GM18907 (cell line): ENCODE measurements at regions not wholly inside any gene's neighbourhood (a gene's known extent, or its start where the extent isn't known, plus 50 kb on each side); places are given as distances from the start of the nearest gene placed in this dataset.
"Not testable (repeated sequence)": the region's sequence is repeated elsewhere in the genome, so short reads cannot be mapped to it uniquely, and the experiment has no call there.

ENCODE experiments used
- ATAC-seq: cut with Tn5 transposase; IDR thresholded peaks from one replicate; pipeline ENCODE4 v1.9.1; 2021; ENCODE audit warnings: mild to moderate bottlenecking, moderate library complexity; ENCODE audit not compliant: unreplicated experiment

DNA sequence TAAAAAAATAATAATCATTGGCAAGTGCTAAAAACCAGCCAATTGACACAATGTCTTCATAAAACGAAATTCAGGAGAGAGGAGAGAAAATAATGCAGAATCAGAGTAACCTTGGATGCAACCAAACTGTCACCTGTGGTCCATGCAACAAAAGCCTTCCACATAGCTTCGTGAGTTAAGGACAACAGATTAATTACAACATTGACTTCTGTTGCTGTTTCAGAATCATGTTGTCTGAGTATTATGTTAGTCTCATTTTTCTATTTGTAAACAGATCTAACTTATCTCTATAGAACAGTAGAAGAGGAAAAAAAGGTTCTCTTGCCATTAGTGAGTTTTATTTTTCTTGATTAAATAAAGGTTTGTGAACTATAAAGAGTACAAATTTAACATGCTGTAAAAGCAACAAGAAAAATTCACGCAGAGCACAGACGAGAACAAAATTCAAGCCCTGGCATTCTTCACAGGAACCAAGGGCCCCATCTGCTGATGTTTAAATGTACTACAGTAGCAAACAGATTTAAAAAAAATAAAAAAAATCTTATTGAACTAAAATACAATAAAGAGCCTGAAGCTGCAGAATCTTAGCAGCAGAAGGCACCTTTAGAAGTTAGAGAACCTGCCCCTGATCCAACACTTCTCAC lies 381.1 kb upstream of the PKN2 start:
- no peak for ATAC-seq

DNA sequence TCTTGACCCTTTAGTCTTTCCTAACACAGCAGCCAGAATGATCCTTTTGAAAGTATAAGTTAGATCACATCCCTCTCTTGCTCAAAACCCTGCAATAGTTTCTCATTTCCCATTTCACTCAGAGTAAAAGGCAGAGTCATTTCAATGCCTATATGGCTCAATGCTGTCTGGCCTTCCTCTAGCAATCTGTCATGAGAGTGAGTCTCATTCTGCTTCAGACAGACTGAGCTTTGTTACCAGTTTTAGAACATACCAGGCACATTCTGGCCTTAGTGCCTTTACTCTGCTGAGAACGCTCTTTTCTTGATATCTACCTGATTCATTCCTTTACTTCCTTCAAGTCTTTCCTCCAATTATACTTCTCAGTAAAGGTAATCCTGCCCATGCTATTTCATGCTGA lies 372.8 kb upstream of the PKN2 start:
- no peak for ATAC-seq

- no peak for ATAC-seq
These were observed 372.2 kb upstream of the PKN2 start for GRCh38 chr1:88311907-88312306.

DNA sequence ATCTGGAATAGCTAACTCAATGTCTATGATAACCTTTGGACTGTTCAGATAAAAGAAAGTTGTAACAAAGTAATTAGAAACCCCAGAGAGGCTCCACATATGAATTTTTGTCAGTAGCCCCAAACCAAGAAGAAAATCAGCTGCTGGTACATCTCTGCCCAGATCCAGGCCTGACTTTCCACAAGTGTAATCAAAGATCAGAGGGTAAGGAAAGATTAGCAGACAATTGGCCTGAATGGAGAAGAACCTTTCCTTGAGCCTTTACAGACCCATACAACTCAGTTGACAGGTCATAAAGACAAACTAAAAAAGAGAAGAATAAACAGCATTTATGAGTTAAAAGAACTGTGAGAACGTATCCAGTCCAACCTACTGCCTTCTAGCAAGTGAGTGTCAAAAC lies 366.7 kb upstream of the PKN2 start:
- ATAC-seq, result no peak

GRCh38 chr1:88318740-88319139 lies 365.3 kb upstream of the PKN2 start:
- no peak for ATAC-seq

GRCh38 chr1:88320291-88320690 lies 363.8 kb upstream of the PKN2 start:
- no peak for ATAC-seq

DNA sequence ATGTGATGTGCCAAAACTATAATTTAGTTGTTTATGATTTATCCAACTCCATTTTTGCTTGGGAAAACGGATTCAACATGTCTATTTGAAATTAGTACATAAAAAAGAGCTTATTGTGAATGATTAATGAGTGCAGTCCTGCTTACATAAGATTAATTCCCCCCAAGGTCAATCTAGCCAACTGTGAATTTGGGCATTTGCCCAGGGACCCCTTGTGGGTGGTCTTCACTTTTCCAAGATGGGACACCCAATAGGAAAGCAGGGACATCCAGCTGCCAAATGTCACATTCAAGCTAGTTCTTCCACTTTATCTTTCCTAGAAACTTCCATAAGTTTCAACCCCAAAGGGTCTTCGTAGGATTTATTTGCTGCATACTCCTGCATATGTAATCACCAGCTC lies 362.4 kb upstream of the PKN2 start:
- ATAC-seq, result no peak

DNA sequence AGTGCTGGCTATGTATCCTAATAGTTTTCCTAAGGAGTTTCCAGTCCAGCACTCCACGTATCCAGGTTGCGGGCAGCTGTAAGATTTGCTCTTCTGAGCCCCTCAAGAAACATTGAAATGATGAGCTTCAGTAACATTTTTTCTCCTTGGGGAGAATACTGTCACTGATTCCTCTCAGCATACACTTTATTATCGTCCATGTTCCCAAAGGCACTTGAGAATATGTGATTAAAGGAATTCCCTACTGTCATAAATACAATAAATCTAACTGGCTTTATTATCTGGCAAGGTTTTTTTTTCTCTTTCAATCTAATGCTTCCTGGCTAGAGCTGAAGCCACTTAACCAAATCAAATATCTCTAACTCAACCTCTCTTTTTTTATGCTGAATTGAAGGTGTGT lies 359.2 kb upstream of the PKN2 start:
- no peak for ATAC-seq

GRCh38 chr1:88327391-88328267 lies 356.4 kb upstream of the PKN2 start:
- no peak for ATAC-seq

DNA sequence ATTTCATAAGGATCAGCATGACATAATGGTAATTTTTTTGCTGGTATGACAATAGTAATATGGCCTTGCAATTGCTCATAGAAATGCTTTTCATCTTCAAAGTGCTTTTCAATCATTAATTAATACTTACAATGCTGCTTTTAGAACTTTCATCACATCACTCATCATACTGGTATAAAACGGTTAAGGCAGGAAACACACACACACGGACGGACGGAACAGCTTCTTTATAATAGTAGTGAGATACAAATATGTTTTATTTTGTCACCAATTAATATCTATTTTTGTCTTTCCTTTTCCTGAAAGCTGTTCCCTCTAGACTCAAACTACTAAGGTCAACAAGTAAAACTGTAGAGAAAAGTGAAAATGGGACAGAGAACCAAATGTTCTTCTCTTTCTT lies 353.9 kb upstream of the PKN2 start:
- ATAC-seq, result no peak

DNA sequence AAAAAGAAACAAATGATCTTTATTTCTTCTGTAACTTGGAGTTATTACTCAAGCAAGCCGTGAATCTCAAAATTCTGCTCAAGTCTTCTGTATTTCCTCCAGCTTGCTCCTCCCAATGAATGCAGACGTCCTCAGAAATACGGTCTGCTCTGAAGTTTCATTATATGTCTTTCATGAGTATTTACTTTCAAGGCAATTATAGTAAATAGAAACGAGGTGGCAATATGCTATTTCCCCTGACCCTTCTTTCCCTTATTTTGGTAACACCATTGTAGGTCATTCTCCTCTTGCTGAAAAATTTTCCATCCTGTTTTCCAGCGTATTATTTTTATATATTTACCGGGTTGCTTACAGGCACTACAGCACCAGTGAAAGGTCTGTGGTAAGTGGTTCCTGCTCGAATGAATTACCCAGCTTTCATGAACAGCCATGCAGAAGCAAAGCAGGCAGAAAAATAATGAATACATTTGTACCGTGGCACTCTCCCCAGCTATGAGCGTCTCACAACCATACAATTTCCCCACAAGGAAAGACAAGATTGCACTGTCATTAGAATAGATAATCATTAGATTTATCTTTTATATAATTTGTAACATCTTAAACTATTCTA lies 350.9 kb upstream of the PKN2 start:
- no peak for ATAC-seq

- no peak for ATAC-seq
These were observed 342.6 kb upstream of the PKN2 start for GRCh38 chr1:88341447-88341846.

- ATAC-seq, result not testable (repeated sequence)
These were observed 342.0 kb upstream of the PKN2 start for GRCh38 chr1:88342081-88342480.

- ATAC-seq, result no peak
These were observed 333.4 kb upstream of the PKN2 start for GRCh38 chr1:88350648-88351047.

DNA sequence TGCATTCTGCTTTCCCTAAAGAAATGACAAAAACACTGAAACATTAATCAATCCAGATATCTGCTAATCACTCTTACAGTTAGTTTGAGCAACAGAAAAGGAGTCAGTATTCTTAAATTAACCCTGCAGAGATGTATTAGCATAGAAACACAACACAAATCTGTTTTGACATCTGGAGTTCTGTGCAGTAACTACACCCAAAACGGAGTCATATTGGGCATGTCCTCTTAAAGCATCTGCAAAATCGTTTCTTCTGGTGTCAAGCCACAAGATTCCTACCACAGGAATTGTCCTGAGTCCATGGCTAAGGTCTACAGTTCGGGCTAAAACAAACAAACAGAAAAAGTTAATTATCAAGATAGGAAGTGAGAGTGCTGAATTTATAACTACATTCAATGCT lies 332.1 kb upstream of the PKN2 start:
- no peak for ATAC-seq

DNA sequence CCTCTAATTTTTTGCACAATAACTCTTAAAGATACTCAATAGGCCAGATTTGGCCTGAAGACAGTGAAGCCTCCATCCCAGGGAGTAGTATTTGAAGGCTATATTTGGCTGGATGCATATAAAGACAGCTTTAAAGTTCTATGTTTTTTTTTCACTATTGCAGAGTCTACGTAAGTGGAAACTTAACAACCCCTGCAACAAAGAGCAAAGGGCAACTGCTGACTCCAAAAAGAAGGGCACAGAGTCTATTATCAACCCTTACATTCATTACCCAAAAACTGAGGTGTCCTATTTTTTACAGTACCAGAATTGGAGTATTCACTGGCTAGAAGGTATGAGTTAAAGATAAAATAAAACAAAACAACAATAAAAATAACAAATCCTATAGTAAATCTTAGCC lies 329.8 kb upstream of the PKN2 start:
- ATAC-seq, result no peak

DNA sequence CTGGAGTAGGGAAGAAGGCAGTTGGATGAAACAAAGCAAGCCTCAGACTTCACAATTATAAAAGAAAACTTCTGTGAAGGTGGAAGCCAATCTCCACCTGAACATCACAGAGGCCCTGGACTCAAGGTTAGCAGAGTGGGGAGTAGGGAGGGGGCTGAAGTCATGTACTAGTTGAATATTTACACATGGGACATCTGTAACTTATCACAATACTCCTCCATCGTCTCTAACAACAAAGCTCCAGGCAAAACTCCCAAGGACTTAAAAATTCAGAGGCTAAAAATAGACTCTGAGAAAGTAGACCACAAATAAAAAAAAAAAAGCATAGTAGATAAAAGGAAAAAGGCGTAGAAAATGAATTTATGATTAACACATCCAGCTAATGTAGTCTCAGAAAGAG lies 326.3 kb upstream of the PKN2 start:
- no peak for ATAC-seq

- no peak for ATAC-seq
These were observed 312.5 kb upstream of the PKN2 start for GRCh38 chr1:88371436-88372023.

- no peak for ATAC-seq
These were observed 308.1 kb upstream of the PKN2 start for GRCh38 chr1:88375977-88376376.

- no peak for ATAC-seq
These were observed 307.7 kb upstream of the PKN2 start for GRCh38 chr1:88376421-88376820.

GRCh38 chr1:88378560-88378959 lies 305.5 kb upstream of the PKN2 start:
- no peak for ATAC-seq

DNA sequence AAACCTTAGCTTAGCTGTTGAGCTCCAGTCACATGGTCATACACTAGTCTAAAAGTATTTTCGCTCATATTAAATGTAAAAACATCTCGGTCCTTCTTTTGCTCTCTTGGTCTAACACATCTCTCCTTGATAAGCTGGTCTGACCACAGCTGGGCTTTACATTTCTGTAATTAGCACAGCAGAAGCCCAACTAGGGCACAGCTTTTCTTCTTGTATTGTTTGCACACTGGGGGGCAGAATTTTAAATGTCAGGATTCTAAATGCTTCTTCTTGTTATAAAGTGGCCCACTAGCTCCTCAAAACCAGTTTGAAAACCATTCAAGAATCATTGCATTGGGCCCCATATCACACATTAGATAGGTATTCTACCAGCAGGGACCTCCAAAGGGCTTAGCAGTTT lies 289.1 kb upstream of the PKN2 start:
- ATAC-seq, result no peak
